ENCODE measurements at regions not wholly inside any gene's neighbourhood (a gene's known extent, or its start where the extent isn't known, plus 50 kb on each side); places are given as distances from the start of the nearest gene placed in this dataset.
A peak's percentile ranks its signal among the peaks of the same experiment; 100 is the strongest.

DNA sequence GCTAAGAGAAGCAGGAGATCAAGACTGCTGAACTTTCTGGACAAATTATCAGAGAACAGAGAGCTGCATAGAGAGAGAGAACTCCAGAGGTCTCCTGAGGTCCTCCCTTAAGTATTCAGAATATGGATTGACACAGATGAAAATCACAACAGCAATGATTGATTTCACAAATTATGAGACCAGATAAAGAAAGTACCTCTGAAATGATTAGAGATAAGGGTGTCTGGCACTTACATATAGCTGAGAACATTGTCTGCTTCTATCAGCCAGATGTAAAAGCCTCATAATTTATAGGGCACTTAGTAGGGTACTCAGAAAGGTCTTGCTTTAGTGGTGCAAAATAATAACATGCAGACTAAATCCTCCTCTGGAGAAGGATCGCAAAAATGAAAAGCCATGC lies 1301.8 kb downstream of the BRINP3 start:
- Histone ChIP-seq H3K27ac (ENCODE audit: low read length) (no peak overlapping the region), H3K4me2 (ENCODE audit: low read length) (no peak overlapping the region), H4K20me1 (ENCODE audit: insufficient read depth, low read length) (no peaks in the 10 kb centered on the region), H3K4me3 (ENCODE audit: low read length) (no peak overlapping the region), H3K79me2 (ENCODE audit: low read length) (no peaks in the 10 kb centered on the region), H3K9ac (ENCODE audit: low read length) (no peak overlapping the region), H3K27me3 (ENCODE audit: low read depth, low read length) (no peaks in the 10 kb centered on the region), H3K36me3 (replicated peaks; ENCODE audit: low read depth, low read length) (no peaks in the 10 kb centered on the region), H2AFZ (ENCODE audit: low read depth, low read length) (no peak overlapping the region), H3K9me3 (ENCODE audit: insufficient read depth, low read length) (no peaks in the 10 kb centered on the region), H3K4me1 (ENCODE audit: low read length) (peaks cover 5% of the 10 kb centered on the region; the same call in 1 of the 2 replicates)
- TF ChIP-seq EZH2phosphoT487 (IDR thresholded peaks at IDR 0.05; ENCODE audit: low read depth) = no peak
- TF ChIP-seq, protein P1, sequence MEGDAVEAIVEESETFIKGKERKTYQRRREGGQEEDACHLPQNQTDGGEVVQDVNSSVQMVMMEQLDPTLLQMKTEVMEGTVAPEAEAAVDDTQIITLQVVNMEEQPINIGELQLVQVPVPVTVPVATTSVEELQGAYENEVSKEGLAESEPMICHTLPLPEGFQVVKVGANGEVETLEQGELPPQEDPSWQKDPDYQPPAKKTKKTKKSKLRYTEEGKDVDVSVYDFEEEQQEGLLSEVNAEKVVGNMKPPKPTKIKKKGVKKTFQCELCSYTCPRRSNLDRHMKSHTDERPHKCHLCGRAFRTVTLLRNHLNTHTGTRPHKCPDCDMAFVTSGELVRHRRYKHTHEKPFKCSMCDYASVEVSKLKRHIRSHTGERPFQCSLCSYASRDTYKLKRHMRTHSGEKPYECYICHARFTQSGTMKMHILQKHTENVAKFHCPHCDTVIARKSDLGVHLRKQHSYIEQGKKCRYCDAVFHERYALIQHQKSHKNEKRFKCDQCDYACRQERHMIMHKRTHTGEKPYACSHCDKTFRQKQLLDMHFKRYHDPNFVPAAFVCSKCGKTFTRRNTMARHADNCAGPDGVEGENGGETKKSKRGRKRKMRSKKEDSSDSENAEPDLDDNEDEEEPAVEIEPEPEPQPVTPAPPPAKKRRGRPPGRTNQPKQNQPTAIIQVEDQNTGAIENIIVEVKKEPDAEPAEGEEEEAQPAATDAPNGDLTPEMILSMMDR (IDR thresholded peaks at IDR 0.05; ENCODE audit: low read depth, low read length) = no peak

DNA sequence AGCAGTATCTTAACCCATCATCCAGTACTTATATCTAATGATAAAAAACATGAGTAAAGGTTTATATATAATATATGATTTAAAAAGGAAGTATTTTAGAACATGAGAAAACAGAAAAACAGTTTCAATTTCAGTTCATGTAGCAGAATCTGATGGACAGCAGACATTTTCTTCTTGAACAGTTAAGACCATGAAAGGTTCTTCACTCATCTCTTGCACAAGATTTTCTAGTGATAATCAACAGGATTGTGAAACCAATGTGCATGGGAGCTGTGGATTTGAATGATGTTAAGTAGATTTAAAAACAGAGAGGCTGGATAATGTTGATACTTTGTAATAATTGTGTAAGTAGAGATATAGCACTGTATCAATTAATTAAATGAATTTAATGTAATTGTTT lies 1297.6 kb downstream of the BRINP3 start:
- Histone ChIP-seq H3K9ac (ENCODE audit: low read length) (no peak overlapping the region), H3K4me1 (ENCODE audit: low read length) (peaks cover 5% of the 10 kb centered on the region; the same call in 1 of the 2 replicates), H3K27me3 (ENCODE audit: low read depth, low read length) (no peaks in the 10 kb centered on the region), H3K9me3 (ENCODE audit: insufficient read depth, low read length) (no peaks in the 10 kb centered on the region), H4K20me1 (ENCODE audit: insufficient read depth, low read length) (no peaks in the 10 kb centered on the region), H2AFZ (ENCODE audit: low read depth, low read length) (peak overlapping the region; percentile 25; the same call in 1 of the 2 replicates), H3K36me3 (replicated peaks; ENCODE audit: low read depth, low read length) (no peaks in the 10 kb centered on the region), H3K27ac (ENCODE audit: low read length) (no peak overlapping the region), H3K4me3 (ENCODE audit: low read length) (no peak overlapping the region), H3K79me2 (ENCODE audit: low read length) (no peaks in the 10 kb centered on the region), H3K4me2 (ENCODE audit: low read length) (no peak overlapping the region)
- no peak for TF ChIP-seq EZH2phosphoT487 (IDR thresholded peaks at IDR 0.05; ENCODE audit: low read depth)
- TF ChIP-seq, protein P1 (IDR thresholded peaks at IDR 0.05; ENCODE audit: low read depth, low read length) = no peak

DNA sequence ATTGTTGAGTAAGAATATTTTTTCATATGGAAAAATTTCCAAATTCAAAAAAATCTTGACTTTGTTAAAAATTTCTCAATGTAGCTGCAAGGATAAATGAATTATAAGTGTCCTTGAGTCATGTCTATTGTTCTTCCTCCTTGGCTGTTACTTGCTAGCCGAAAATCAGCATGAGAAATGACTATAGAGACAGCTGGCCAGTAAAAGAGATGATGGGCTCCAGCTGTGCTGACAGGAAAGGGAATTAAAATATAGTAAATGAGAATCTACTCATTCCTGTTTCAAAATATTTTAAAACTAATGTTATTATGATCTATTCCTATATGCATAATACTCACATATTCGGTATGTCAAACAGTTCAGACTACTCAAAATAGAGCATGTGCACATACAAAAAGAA lies 1292.6 kb downstream of the BRINP3 start:
- H3K4me1 ChIP-seq (ENCODE audit: low read length) = peaks cover 4% of the 10 kb centered on the region; the same call in 1 of the 2 replicates
- H3K36me3 ChIP-seq (replicated peaks; ENCODE audit: low read depth, low read length) = no peaks in the 10 kb centered on the region
- no peaks in the 10 kb centered on the region for H3K27me3 ChIP-seq (ENCODE audit: low read depth, low read length)
- TF ChIP-seq, protein P1 (IDR thresholded peaks at IDR 0.05; ENCODE audit: low read depth, low read length) = no peak
- TF ChIP-seq EZH2phosphoT487 (IDR thresholded peaks at IDR 0.05; ENCODE audit: low read depth) = no peak
- H3K4me3 ChIP-seq (ENCODE audit: low read length) = no peak overlapping the region
- no peak overlapping the region for H3K9ac ChIP-seq (ENCODE audit: low read length)
- no peaks in the 10 kb centered on the region for H4K20me1 ChIP-seq (ENCODE audit: insufficient read depth, low read length)
- H3K9me3 ChIP-seq (ENCODE audit: insufficient read depth, low read length) = no peaks in the 10 kb centered on the region
- no peaks in the 10 kb centered on the region for H3K79me2 ChIP-seq (ENCODE audit: low read length)
- H2AFZ ChIP-seq (ENCODE audit: low read depth, low read length) = no peak overlapping the region
- no peak overlapping the region for H3K4me2 ChIP-seq (ENCODE audit: low read length)
- no peak overlapping the region for H3K27ac ChIP-seq (ENCODE audit: low read length)

DNA sequence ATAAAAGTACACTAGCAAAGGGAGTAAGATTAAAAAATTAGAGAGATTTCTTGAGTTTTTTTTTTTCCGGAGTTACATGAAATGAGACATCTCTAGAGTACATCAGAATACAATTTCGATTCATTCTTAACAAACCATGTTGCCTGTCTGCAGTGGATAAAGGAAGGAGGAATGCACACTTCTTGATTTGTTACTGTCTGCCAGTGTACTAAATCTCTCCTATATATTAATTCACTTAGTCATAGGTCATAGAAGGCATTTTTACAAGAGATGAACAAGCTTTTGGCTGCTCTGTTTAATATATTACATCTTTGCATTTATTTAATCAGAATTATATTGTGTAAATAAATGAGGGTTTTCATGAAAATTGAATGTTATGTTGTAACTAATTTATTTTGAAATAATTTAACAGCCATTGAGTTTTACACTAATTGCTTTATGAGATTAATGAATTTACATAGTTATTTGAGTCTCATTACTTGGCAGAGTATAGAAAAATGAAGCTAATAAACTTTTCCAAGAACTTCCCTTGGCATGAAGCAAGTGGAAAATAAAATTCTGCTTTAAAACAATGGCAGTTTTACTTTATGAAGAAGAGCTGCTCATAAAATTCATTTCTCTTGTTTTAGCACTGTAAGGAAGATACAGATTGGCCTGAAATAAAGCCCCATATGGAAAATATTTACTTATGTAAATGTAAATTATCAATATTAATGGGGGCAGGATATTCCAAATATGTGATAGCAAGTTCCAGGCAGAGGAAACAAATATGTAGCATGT lies 1284.7 kb downstream of the BRINP3 start:
- Histone ChIP-seq H3K4me1 (ENCODE audit: low read length) (no peaks in the 10 kb centered on the region), H3K27me3 (ENCODE audit: low read depth, low read length) (no peaks in the 10 kb centered on the region), H4K20me1 (ENCODE audit: insufficient read depth, low read length) (no peaks in the 10 kb centered on the region), H3K4me2 (ENCODE audit: low read length) (no peak overlapping the region), H3K36me3 (replicated peaks; ENCODE audit: low read depth, low read length) (no peaks in the 10 kb centered on the region), H3K9me3 (ENCODE audit: insufficient read depth, low read length) (no peaks in the 10 kb centered on the region), H3K79me2 (ENCODE audit: low read length) (no peaks in the 10 kb centered on the region), H3K27ac (ENCODE audit: low read length) (no peak overlapping the region), H3K4me3 (ENCODE audit: low read length) (no peak overlapping the region), H3K9ac (ENCODE audit: low read length) (no peak overlapping the region), H2AFZ (ENCODE audit: low read depth, low read length) (no peak overlapping the region)
- TF ChIP-seq, protein P1 (IDR thresholded peaks at IDR 0.05; ENCODE audit: low read depth, low read length) = no peak
- TF ChIP-seq EZH2phosphoT487 (IDR thresholded peaks at IDR 0.05; ENCODE audit: low read depth) = no peak

All from OCI-LY3 (cell line).